H1 (cell line): ENCODE measurements at regions not wholly inside any gene's neighbourhood (a gene's known extent, or its start where the extent isn't known, plus 50 kb on each side); places are given as distances from the start of the nearest gene placed in this dataset.

Experiments
- CTCF ChIA-PET: fragments of 300-600 bp; sonication (Branson Sonifier 250); formaldehyde crosslinking; loops from one replicate; lab custom pipeline; 2021; ENCODE audit not compliant: partially characterized antibody; lab: Charles Lee
- POLR2A ChIA-PET: fragments of 300-600 bp; sonication (Branson Sonifier 250); formaldehyde crosslinking; loops from one replicate; lab custom pipeline; 2021; ENCODE audit warnings: inconsistent platforms; ENCODE audit not compliant: partially characterized antibody; lab: Charles Lee
- DNase-seq, 2 experiments: peaks; one replicate each; pipeline versions ENCODE4 v3.0.0 to v3.0.0-alpha.2; 2010 to 2022; ENCODE audit warnings: low spot score in 2 of 2, low read depth in 1 of 2, mixed read lengths in 1 of 2
- FAIRE-seq: peaks from 2 replicates; lab custom pipeline; 2011; peaks lifted over from hg19 to GRCh38; lab: Jason Lieb, UNC
- H2AFZ ChIP-seq: 2 replicates; pipeline ENCODE4 v1.8.1; 2012; ENCODE audit warnings: low read length, inconsistent platforms
- H2AK5ac ChIP-seq: 2 replicates; pipeline ENCODE4 v1.6.1; 2013; ENCODE audit warnings: low read depth, low read length
- H2BK120ac ChIP-seq: replicated peaks from 2 replicates; pipeline ENCODE3; 2013; ENCODE audit warnings: low read depth, low read length, inconsistent platforms
- H2BK12ac ChIP-seq: 2 replicates; pipeline ENCODE4 v1.6.1; 2013; ENCODE audit warnings: low read depth, low read length
- H2BK15ac ChIP-seq: 2 replicates; pipeline ENCODE4 v1.6.1; 2013; ENCODE audit warnings: low read length
- H2BK20ac ChIP-seq: 2 replicates; pipeline ENCODE4 v1.6.1; 2013; ENCODE audit warnings: low read length
- H2BK5ac ChIP-seq: 2 replicates; pipeline ENCODE4 v1.6.1; 2013; ENCODE audit warnings: low read depth, low read length
- H3K14ac ChIP-seq: 2 replicates; pipeline ENCODE4 v1.6.1; 2013; ENCODE audit warnings: inconsistent platforms; ENCODE audit not compliant: insufficient read length
- H3K18ac ChIP-seq: 2 replicates; pipeline ENCODE4 v1.6.1; 2013; ENCODE audit warnings: low read length; ENCODE audit errors: extremely low read depth
- H3K23ac ChIP-seq: 2 replicates; pipeline ENCODE4 v1.6.1; 2013; ENCODE audit warnings: inconsistent platforms; ENCODE audit not compliant: insufficient read length
- H3K23me2 ChIP-seq: 2 replicates; pipeline ENCODE4 v1.6.1; 2013; ENCODE audit warnings: low read depth, low read length
- H3K27ac ChIP-seq: 2 replicates; pipeline ENCODE4 v1.6.1; 2011; ENCODE audit warnings: low read depth, low read length, inconsistent platforms
- H3K27me3 ChIP-seq, 4 experiments: replicated peaks in 1 of 4; 1 replicate in 1 of 4; 2 replicates in 3 of 4; pipeline versions ENCODE4 v1.6.1 to v1.8.1; 2011 to 2013; ENCODE audit warnings: low read length in 3 of 4, mild to moderate bottlenecking in 3 of 4, inconsistent platforms in 2 of 4, mixed read lengths in 2 of 4, moderate library complexity in 1 of 4; ENCODE audit not compliant: control insufficient read depth in 3 of 4, insufficient read depth in 3 of 4; ENCODE audit errors: extremely low read depth in 1 of 4
- H3K36me3 ChIP-seq, 4 experiments: 2 replicates each; pipeline versions ENCODE4 v1.6.1 to v1.8.1; 2011 to 2013; ENCODE audit warnings: mild to moderate bottlenecking in 4 of 4, low read length in 3 of 4, moderate library complexity in 2 of 4, control low read depth in 1 of 4, inconsistent platforms in 1 of 4; ENCODE audit not compliant: insufficient read depth in 4 of 4, control insufficient read depth in 2 of 4
- H3K4ac ChIP-seq: replicated peaks from 2 replicates; pipeline ENCODE3; 2013; ENCODE audit warnings: low read length, low read depth, mixed read lengths, inconsistent platforms; ENCODE audit not compliant: insufficient read length
- H3K4me1 ChIP-seq, 4 experiments: replicated peaks in 1 of 4; 1 replicate in 1 of 4; 2 replicates in 3 of 4; pipeline versions ENCODE4 v1.6.1 to v1.8.1; 2011 to 2013; ENCODE audit warnings: low read length in 3 of 4, inconsistent platforms in 2 of 4, mixed read lengths in 1 of 4; ENCODE audit not compliant: insufficient read depth in 4 of 4, control insufficient read depth in 3 of 4
- H3K4me2 ChIP-seq, 2 experiments: 2 replicates each; pipeline versions ENCODE4 v1.6.1 to v1.8.1; 2011 to 2013; ENCODE audit warnings: low read depth in 2 of 2, low read length in 2 of 2, control low read depth in 1 of 2, inconsistent platforms in 1 of 2, mild to moderate bottlenecking in 1 of 2; ENCODE audit not compliant: insufficient read depth in 1 of 2
- H3K4me3 ChIP-seq, 4 experiments: fragments of 200-600, 300-600 bp in 1 of 4; sonication (generic), shearing (Covaris generic), sonication (Bioruptor Twin) in 1 of 4; 2 replicates each; pipeline versions ENCODE4 v1.5.1 to v1.8.1; 2011 to 2016; ENCODE audit warnings: low read length in 4 of 4, low read depth in 3 of 4, control low read depth in 2 of 4, inconsistent platforms in 2 of 4, mild to moderate bottlenecking in 2 of 4, mixed read lengths in 1 of 4, moderate library complexity in 1 of 4; ENCODE audit not compliant: insufficient read depth in 2 of 4; ENCODE audit errors: extremely low read depth in 1 of 4
- H3K56ac ChIP-seq: replicated peaks from 2 replicates; pipeline ENCODE3; 2013; ENCODE audit warnings: low read depth, mild to moderate bottlenecking, mixed read lengths, low read length, inconsistent platforms; ENCODE audit not compliant: insufficient read length
- H3K79me1 ChIP-seq: 2 replicates; pipeline ENCODE4 v1.6.1; 2013; ENCODE audit warnings: low read depth, low read length, control low read depth
- H3K79me2 ChIP-seq, 2 experiments: 2 replicates each; pipeline versions ENCODE4 v1.6.1 to v1.8.1; 2012 to 2013; ENCODE audit warnings: low read length in 2 of 2, mild to moderate bottlenecking in 2 of 2, inconsistent platforms in 1 of 2; ENCODE audit not compliant: insufficient read depth in 2 of 2, control insufficient read depth in 1 of 2
- H3K9ac ChIP-seq, 4 experiments: replicated peaks in 1 of 4; 1 replicate in 1 of 4; 2 replicates in 3 of 4; pipeline versions ENCODE4 v1.6.1 to v1.8.1; 2011 to 2013; ENCODE audit warnings: low read depth in 3 of 4, low read length in 3 of 4, control low read depth in 2 of 4, mild to moderate bottlenecking in 2 of 4, moderate library complexity in 2 of 4, inconsistent platforms in 1 of 4; ENCODE audit errors: extremely low read depth in 1 of 4
- H3K9me3 ChIP-seq, 2 experiments: 2 replicates each; pipeline versions ENCODE4 v1.6.1 to v1.8.1; 2012 to 2013; ENCODE audit warnings: mild to moderate bottlenecking in 2 of 2, moderate library complexity in 2 of 2, control low read depth in 1 of 2, inconsistent platforms in 1 of 2, low read depth in 1 of 2, low read length in 1 of 2, mixed read lengths in 1 of 2; ENCODE audit not compliant: insufficient read depth in 2 of 2
- H4K20me1 ChIP-seq, 2 experiments: replicated peaks in 1 of 2; 2 replicates each; pipeline versions ENCODE3 to v1.8.1; 2011 to 2013; ENCODE audit warnings: inconsistent platforms in 2 of 2, low read length in 2 of 2, mild to moderate bottlenecking in 1 of 2; ENCODE audit not compliant: insufficient read depth in 2 of 2, control insufficient read depth in 1 of 2
- H4K5ac ChIP-seq: 2 replicates; pipeline ENCODE4 v1.6.1; 2013; ENCODE audit warnings: low read length, low read depth, mixed read lengths, inconsistent platforms; ENCODE audit not compliant: insufficient read length
- H4K8ac ChIP-seq: 2 replicates; pipeline ENCODE4 v1.8.0; 2013; ENCODE audit warnings: mild to moderate bottlenecking, moderate library complexity, low read length, inconsistent platforms; ENCODE audit not compliant: insufficient read depth; ENCODE audit errors: extremely low read depth
- H4K91ac ChIP-seq: replicated peaks from 2 replicates; pipeline ENCODE3; 2013; ENCODE audit warnings: low read length, mixed read lengths, inconsistent platforms; ENCODE audit not compliant: insufficient read length
- CBX8 ChIP-seq: fragments of 300-800, 300-1000 bp; sonication (generic); IDR thresholded peaks from 2 replicates; pipeline ENCODE4 v1.7.1; 2016; ENCODE audit warnings: low read depth, low read length, borderline replicate concordance
- GABPA ChIP-seq: IDR thresholded peaks from 2 replicates; pipeline ENCODE4 v1.6.1; 2011; ENCODE audit warnings: mild to moderate bottlenecking, low read length, moderate library complexity, borderline replicate concordance; ENCODE audit not compliant: insufficient read depth
- PHF8 ChIP-seq: fragments of 200-600 bp; sonication (generic); conservative IDR thresholded peaks from 2 replicates; pipeline ENCODE4 v1.7.1; 2012; ENCODE audit warnings: low read depth, mild to moderate bottlenecking, inconsistent platforms, low read length, moderate library complexity
- TAF1 ChIP-seq: IDR thresholded peaks from 2 replicates; pipeline ENCODE4 v1.6.1; 2011; ENCODE audit warnings: mild to moderate bottlenecking, low read depth, low read length
- TBP ChIP-seq: IDR thresholded peaks from 2 replicates; pipeline ENCODE4 v1.6.1; 2011; ENCODE audit warnings: low read depth, low read length, improper control_type of control experiment
- USF2 ChIP-seq: IDR thresholded peaks from 2 replicates; pipeline ENCODE4 v1.6.1; 2011; ENCODE audit warnings: low read length, improper control_type of control experiment
- WGBS, 2 experiments: shearing (Covaris generic) in 1 of 2; methylation state at CpG; one replicate each; pipeline versions ENCODE4 v1.1.6 to v1.1.7; 2013 to 2015; ENCODE audit warnings: low lambda C conversion rate in 2 of 2, mixed read lengths in 2 of 2, inconsistent platforms in 1 of 2, low coverage in 1 of 2, missing lambda C conversion rate in 1 of 2; ENCODE audit not compliant: insufficient replicate concordance in 2 of 2, insufficient coverage in 1 of 2, insufficient read length in 1 of 2; ENCODE audit errors: extremely low coverage in 1 of 2, missing lambda C conversion rate in 1 of 2; 5-methylcytosine and 5-hydroxymethylcytosine counted together
- TF ChIP-seq, protein P1 (sequence below): IDR thresholded peaks from 2 replicates; pipeline ENCODE4 v1.6.1; 2011; ENCODE audit warnings: low read depth, mild to moderate bottlenecking, low read length; ENCODE audit not compliant: insufficient read depth

- peaks cover 3% of the 10 kb centered on the region; the same call in 1 of the 2 replicates for H3K23me2 ChIP-seq
- POLR2A ChIA-PET: no interaction called here
- no peak overlapping the region for H4K8ac ChIP-seq
- peaks cover 0 to 1% of the 10 kb centered on the region in 2 experiments for H4K20me1 ChIP-seq
- no peaks in the 10 kb centered on the region for H3K79me1 ChIP-seq
- WGBS, 2 experiments: 93 to 100% methylated on average over 1 of the region's 1 CpG
- H3K18ac ChIP-seq: no peak overlapping the region
- H3K14ac ChIP-seq: no peak overlapping the region
- H2BK15ac ChIP-seq: no peak overlapping the region
- no peak overlapping the region for H3K27ac ChIP-seq
- H2BK120ac ChIP-seq: no peak overlapping the region
- H3K56ac ChIP-seq: no peak overlapping the region
- no peak for DNase-seq
- H2BK20ac ChIP-seq: no peak overlapping the region
- no peak for FAIRE-seq
- H2AFZ ChIP-seq: no peak overlapping the region
- H2BK5ac ChIP-seq: no peak overlapping the region
- no peak overlapping the region for H2AK5ac ChIP-seq
- TF ChIP-seq GABPA (no peak), TAF1 (no peak), CBX8 (no peak), TBP (no peak), USF2 (no peak), PHF8 (no peak)
- TF ChIP-seq, protein P1, sequence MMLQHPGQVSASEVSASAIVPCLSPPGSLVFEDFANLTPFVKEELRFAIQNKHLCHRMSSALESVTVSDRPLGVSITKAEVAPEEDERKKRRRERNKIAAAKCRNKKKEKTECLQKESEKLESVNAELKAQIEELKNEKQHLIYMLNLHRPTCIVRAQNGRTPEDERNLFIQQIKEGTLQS: no peak
- H4K91ac ChIP-seq: no peak overlapping the region
- no peak overlapping the region for H3K4me3 ChIP-seq
- H3K4me1 ChIP-seq: peaks cover 3 to 9% (median 6%) of the 10 kb centered on the region in 4 experiments; a peak in 5 of 7 replicates
- no peak overlapping the region for H3K4ac ChIP-seq
- H2BK12ac ChIP-seq: no peak overlapping the region
- H3K79me2 ChIP-seq: no peaks in the 10 kb centered on the region
- no peaks in the 10 kb centered on the region for H3K9me3 ChIP-seq
- no peaks in the 10 kb centered on the region for H3K36me3 ChIP-seq
- H3K27me3 ChIP-seq: peaks cover 0 to 3% (median 2%) of the 10 kb centered on the region in 4 experiments; a peak in 1 of 7 replicates
- no peak overlapping the region for H3K23ac ChIP-seq
- no peak overlapping the region for H4K5ac ChIP-seq
- CTCF ChIA-PET: interaction anchor here (0.6 to 1.8 kb wide), 7 partner anchors 15 to 178 kb away, joined by 3 to 8 read pairs (median 3); no protein-coding TSS in a partner anchor
- no peak overlapping the region for H3K9ac ChIP-seq
- no peak overlapping the region for H3K4me2 ChIP-seq
Observed at GRCh38 chr4:4695497-4695896, 153.6 kb upstream of the STX18 start.
